WTC11 (cell line): ENCODE measurements at regions not wholly inside any gene's neighbourhood (a gene's known extent, or its start where the extent isn't known, plus 50 kb on each side); places are given as distances from the start of the nearest gene placed in this dataset.

Experiments used
- ATAC-seq: fragments of 200-7000 bp; cut with Tn5 transposase; 2 replicates; pipeline ENCODE4 v1.10.0; 2021; ENCODE audit warnings: mild to moderate bottlenecking, moderate library complexity
- CTCF ChIA-PET: fragments of 300-600 bp; sonication (Branson Sonifier 250); formaldehyde crosslinking; loops from one replicate; lab custom pipeline; 2021; ENCODE audit warnings: antibody characterized with exemption; lab: Charles Lee
- POLR2A ChIA-PET: fragments of 350-600 bp; sonication (Branson Sonifier 250); formaldehyde crosslinking; loops from one replicate; lab custom pipeline; 2021; ENCODE audit warnings: antibody characterized with exemption; lab: Charles Lee
- DNase-seq: peaks from one replicate; pipeline ENCODE4 v3.0.0; 2021; ENCODE audit warnings: low spot score
- H3K27ac Mint-ChIP-seq: 2 replicates; pipeline ENCODE4 v1.8.0; 2021; ENCODE audit warnings: mixed read lengths
- H3K27me3 Mint-ChIP-seq: 2 replicates; pipeline ENCODE4 v1.8.0; 2021; ENCODE audit warnings: low read depth, mild to moderate bottlenecking, moderate library complexity, mixed read lengths
- H3K36me3 Mint-ChIP-seq: 2 replicates; pipeline ENCODE4 v1.8.0; 2021; ENCODE audit warnings: mixed read lengths
- H3K4me1 Mint-ChIP-seq: 2 replicates; pipeline ENCODE4 v1.8.0; 2022; ENCODE audit warnings: mixed read lengths
- H3K4me3 Mint-ChIP-seq: 2 replicates; pipeline ENCODE4 v1.8.0; 2021; ENCODE audit warnings: mild to moderate bottlenecking, moderate library complexity, mixed read lengths
- H3K9me3 Mint-ChIP-seq: 2 replicates; pipeline ENCODE4 v1.8.0; 2021; ENCODE audit warnings: mixed read lengths
- CDX4 ChIP-seq: fragments of 250-450 bp; sonication (Bioruptor Pico); IDR thresholded peaks from 2 replicates; pipeline ENCODE4 v1.9.0; 2021; ENCODE audit warnings: moderate library complexity, mild to moderate bottlenecking, inconsistent platforms, borderline replicate concordance
- FOXJ3 ChIP-seq: sonication (generic); formaldehyde crosslinking; IDR thresholded peaks from 2 replicates; pipeline ENCODE4 v1.9.0; 2021; ENCODE audit warnings: missing genetic modification reagents, mild to moderate bottlenecking, borderline replicate concordance
- FOXK1 ChIP-seq: sonication (generic); formaldehyde crosslinking; IDR thresholded peaks from 2 replicates; pipeline ENCODE4 v1.8.0; 2022; ENCODE audit warnings: mild to moderate bottlenecking, moderate library complexity, missing genetic modification reagents
- FOXP1 ChIP-seq: sonication (generic); formaldehyde crosslinking; IDR thresholded peaks from 2 replicates; pipeline ENCODE4 v1.8.0; 2022; ENCODE audit warnings: missing genetic modification reagents, mild to moderate bottlenecking, moderate library complexity, borderline replicate concordance
- GABPB1 ChIP-seq: sonication (generic); formaldehyde crosslinking; IDR thresholded peaks from 2 replicates; pipeline ENCODE4 v1.8.1; 2023; ENCODE audit warnings: mild to moderate bottlenecking, missing genetic modification reagents
- GTF2I ChIP-seq: fragments of 250-450 bp; sonication (Bioruptor Pico); conservative IDR thresholded peaks from 2 replicates; pipeline ENCODE4 v1.4.0; 2021; ENCODE audit warnings: mild to moderate bottlenecking
- HMGA2 ChIP-seq: fragments of 250-450 bp; sonication (Bioruptor Pico); IDR thresholded peaks from 2 replicates; pipeline ENCODE4 v1.4.0; 2021; ENCODE audit warnings: mild to moderate bottlenecking, moderate library complexity
- MYBL2 ChIP-seq: sonication (generic); formaldehyde crosslinking; IDR thresholded peaks from 2 replicates; pipeline ENCODE4 v1.8.1; 2023; ENCODE audit warnings: mild to moderate bottlenecking, moderate library complexity, missing genetic modification reagents
- NFE2L1 ChIP-seq: sonication (generic); formaldehyde crosslinking; IDR thresholded peaks from 2 replicates; pipeline ENCODE4 v1.8.1; 2023; ENCODE audit warnings: missing genetic modification reagents
- NR2C2 ChIP-seq: sonication (generic); formaldehyde crosslinking; IDR thresholded peaks from 2 replicates; pipeline ENCODE4 v1.8.0; 2022; ENCODE audit warnings: mild to moderate bottlenecking, missing genetic modification reagents
- SP1 ChIP-seq: sonication (generic); formaldehyde crosslinking; conservative IDR thresholded peaks from 2 replicates; pipeline ENCODE4 v1.8.1; 2022; ENCODE audit warnings: missing genetic modification reagents
- TEAD1 ChIP-seq: sonication (generic); formaldehyde crosslinking; IDR thresholded peaks from 2 replicates; pipeline ENCODE4 v1.8.0; 2022; ENCODE audit warnings: mild to moderate bottlenecking, missing genetic modification reagents
- TP53 ChIP-seq: sonication (generic); formaldehyde crosslinking; IDR thresholded peaks from 2 replicates; pipeline ENCODE4 v1.8.1; 2023; ENCODE audit warnings: mild to moderate bottlenecking, missing genetic modification reagents
- ZBTB21 ChIP-seq: sonication (generic); formaldehyde crosslinking; IDR thresholded peaks from 2 replicates; pipeline ENCODE4 v1.8.1; 2023; ENCODE audit warnings: mild to moderate bottlenecking, missing genetic modification reagents, borderline replicate concordance
- ZBTB43 ChIP-seq: sonication (generic); formaldehyde crosslinking; IDR thresholded peaks from 2 replicates; pipeline ENCODE4 v1.8.1; 2023; ENCODE audit warnings: mild to moderate bottlenecking, missing genetic modification reagents
- ZNF219 ChIP-seq: sonication (generic); formaldehyde crosslinking; IDR thresholded peaks from 2 replicates; pipeline ENCODE4 v1.8.0; 2023; ENCODE audit warnings: missing genetic modification reagents, mild to moderate bottlenecking, borderline replicate concordance
- ZNF232 ChIP-seq: sonication (generic); formaldehyde crosslinking; IDR thresholded peaks from 2 replicates; pipeline ENCODE4 v1.8.0; 2022; ENCODE audit warnings: mild to moderate bottlenecking, missing genetic modification reagents
- ZNF425 ChIP-seq: fragments of 250-450 bp; sonication (Bioruptor Pico); conservative IDR thresholded peaks from 2 replicates; pipeline ENCODE4 v1.9.0; 2021; ENCODE audit warnings: mild to moderate bottlenecking
- ZNF532 ChIP-seq: fragments of 250-450 bp; sonication (Bioruptor Pico); IDR thresholded peaks from 2 replicates; pipeline ENCODE4 v1.9.0; 2021; ENCODE audit warnings: mild to moderate bottlenecking, borderline replicate concordance
- TF ChIP-seq, protein P1 (sequence below): sonication (generic); formaldehyde crosslinking; IDR thresholded peaks from 2 replicates; pipeline ENCODE4 v1.8.0; 2022; ENCODE audit warnings: mild to moderate bottlenecking, missing genetic modification reagents

DNA sequence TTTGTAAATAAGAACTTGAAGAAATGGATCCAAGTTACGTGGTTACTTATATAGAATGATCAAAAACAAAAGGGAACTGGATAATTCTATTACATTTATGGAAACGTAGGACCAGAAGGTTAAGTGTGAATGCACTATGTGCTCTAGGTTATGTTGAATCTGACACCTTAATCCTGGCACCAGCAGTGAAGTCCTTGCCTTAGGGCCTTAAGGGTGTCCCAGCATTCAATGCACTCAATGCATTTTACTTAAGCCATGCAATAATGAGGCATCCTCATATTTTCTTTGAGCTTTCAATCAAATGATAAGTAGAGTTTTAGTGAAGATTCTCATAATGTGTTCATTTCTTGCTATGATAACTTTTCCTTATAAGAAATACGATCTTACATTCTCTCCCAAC, 178.3 kb upstream of the AGR3 start (continued):
- TF ChIP-seq ZNF219 (CRISPR knock-in tag) (no peak), ZNF232 (no peak), ZBTB21 (CRISPR knock-in tag) (no peak), CDX4 (no peak), HMGA2 (CRISPR knock-in tag) (no peak), SP1 (CRISPR knock-in tag) (no peak), TEAD1 (no peak), NFE2L1 (no peak), GTF2I (CRISPR knock-in tag) (no peak), FOXJ3 (no peak)
- TF ChIP-seq, protein P1, sequence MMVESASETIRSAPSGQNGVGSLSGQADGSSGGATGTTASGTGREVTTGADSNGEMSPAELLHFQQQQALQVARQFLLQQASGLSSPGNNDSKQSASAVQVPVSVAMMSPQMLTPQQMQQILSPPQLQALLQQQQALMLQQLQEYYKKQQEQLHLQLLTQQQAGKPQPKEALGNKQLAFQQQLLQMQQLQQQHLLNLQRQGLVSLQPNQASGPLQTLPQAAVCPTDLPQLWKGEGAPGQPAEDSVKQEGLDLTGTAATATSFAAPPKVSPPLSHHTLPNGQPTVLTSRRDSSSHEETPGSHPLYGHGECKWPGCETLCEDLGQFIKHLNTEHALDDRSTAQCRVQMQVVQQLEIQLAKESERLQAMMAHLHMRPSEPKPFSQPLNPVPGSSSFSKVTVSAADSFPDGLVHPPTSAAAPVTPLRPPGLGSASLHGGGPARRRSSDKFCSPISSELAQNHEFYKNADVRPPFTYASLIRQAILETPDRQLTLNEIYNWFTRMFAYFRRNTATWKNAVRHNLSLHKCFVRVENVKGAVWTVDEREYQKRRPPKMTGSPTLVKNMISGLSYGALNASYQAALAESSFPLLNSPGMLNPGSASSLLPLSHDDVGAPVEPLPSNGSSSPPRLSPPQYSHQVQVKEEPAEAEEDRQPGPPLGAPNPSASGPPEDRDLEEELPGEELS (CRISPR knock-in tag) = no peak

GRCh38 chr7:17061443-17061842, 179.7 kb upstream of the AGR3 start:
- TF ChIP-seq MYBL2 (CRISPR knock-in tag) = no peak
- no peak overlapping the region for H3K27ac Mint-ChIP-seq
- ATAC-seq (no peak), DNase-seq (no peak)
- H3K4me3 Mint-ChIP-seq = no peak overlapping the region
- ChIA-PET CTCF (no interaction called here), POLR2A (no interaction called here)
- H3K36me3 Mint-ChIP-seq = no peaks in the 10 kb centered on the region
- H3K9me3 Mint-ChIP-seq = peaks cover 5% of the 10 kb centered on the region
- no peaks in the 10 kb centered on the region for H3K4me1 Mint-ChIP-seq
- H3K27me3 Mint-ChIP-seq = no peaks in the 10 kb centered on the region

DNA sequence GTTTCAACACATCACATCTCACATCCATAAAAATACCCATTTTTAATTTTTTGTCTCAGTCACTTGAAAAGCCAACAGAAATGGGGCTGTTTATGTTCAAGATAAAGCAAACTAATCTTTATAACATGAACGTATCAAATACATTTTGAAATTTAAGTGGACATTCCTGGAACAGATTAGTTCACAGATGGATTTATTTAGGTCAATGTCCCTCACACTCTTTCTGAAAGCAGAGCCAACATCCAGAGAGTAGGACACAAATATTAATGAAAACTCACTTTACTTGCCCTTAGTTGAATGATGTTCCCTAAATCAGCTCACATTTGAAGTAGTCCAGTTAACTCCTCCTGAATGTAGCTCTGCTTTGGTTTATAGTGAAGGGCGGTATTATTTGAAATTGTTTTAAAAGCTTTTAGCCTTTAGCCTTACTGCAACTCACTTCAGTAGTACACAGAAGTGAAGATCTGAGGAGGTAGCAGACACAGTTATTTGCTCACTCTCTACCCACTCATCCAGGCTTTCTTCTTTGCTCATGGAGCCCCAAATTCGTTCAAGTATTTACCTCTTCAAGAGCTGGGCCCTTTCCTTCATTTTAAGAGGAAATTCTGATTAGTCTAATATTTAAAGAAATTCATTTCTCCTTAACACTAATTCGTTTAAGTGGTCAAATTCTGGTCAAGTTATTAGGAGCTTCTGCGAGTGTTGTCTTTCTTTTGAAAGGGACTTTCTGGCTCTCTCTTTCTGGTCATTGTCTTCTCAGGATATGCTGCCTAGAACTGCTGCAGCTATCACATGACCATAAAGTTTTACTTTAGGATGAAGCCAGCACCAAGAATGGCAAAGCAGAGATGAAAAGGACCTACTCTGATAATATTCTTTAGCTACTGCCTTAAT, 180.6 kb upstream of the AGR3 start:
- Mint-ChIP-seq H3K27me3 (no peaks in the 10 kb centered on the region), H3K9me3 (peaks cover 5% of the 10 kb centered on the region), H3K36me3 (no peaks in the 10 kb centered on the region), H3K27ac (no peak overlapping the region), H3K4me1 (no peaks in the 10 kb centered on the region), H3K4me3 (no peak overlapping the region)
- DNase-seq (no peak), ATAC-seq (no peak)
- CTCF ChIA-PET = interaction anchor here (0.6 to 2.6 kb wide), 9 partner anchors 10 to 1478 kb away, joined by 3 to 8 read pairs (median 3); no protein-coding TSS in a partner anchor
- POLR2A ChIA-PET = no interaction called here
- no peak for TF ChIP-seq ZNF425 (CRISPR knock-in tag)
- TF ChIP-seq ZBTB43 (CRISPR knock-in tag) = no peak
- TF ChIP-seq, protein P1 (CRISPR knock-in tag) = no peak
- TF ChIP-seq FOXK1 (CRISPR knock-in tag) = no peak
- TF ChIP-seq NR2C2 (CRISPR knock-in tag) = no peak
- no peak for TF ChIP-seq TP53 (CRISPR knock-in tag)
- no peak for TF ChIP-seq ZNF532 (CRISPR knock-in tag)
- no peak for TF ChIP-seq GABPB1
- no peak for TF ChIP-seq FOXP1 (CRISPR knock-in tag)
